Posterior vena cava (tissue), 2 donors: ENCODE measurements at regions not wholly inside any gene's neighbourhood (a gene's known extent, or its start where the extent isn't known, plus 50 kb on each side); places are given as distances from the start of the nearest gene placed in this dataset.
"Not testable (repeated sequence)": the region's sequence is repeated elsewhere in the genome, so short reads cannot be mapped to it uniquely, and the experiment has no call there.

Source experiments
- DNase-seq: peaks from one replicate; pipeline ENCODE4 v3.0.0-alpha.2; 2020; ENCODE audit warnings: low spot score
- intact Hi-C, 2 donors: fragments of 100-400 bp; cut with DNase I; formaldehyde crosslinking; loops; one replicate each; pipeline versions ENCODE4 v1.14.1 to v1.14.2; 2022 to 2023
- donor health status: DM: yes; HTN: yes; CAD: no.
- donor health status: DM: yes; HTN: yes; CAD: no.

- DNase-seq = no peak
- intact Hi-C loops = no loop called here
Observed at GRCh38 chr1:208450958-208451357, 206.8 kb upstream of the PLXNA2 start.

DNA sequence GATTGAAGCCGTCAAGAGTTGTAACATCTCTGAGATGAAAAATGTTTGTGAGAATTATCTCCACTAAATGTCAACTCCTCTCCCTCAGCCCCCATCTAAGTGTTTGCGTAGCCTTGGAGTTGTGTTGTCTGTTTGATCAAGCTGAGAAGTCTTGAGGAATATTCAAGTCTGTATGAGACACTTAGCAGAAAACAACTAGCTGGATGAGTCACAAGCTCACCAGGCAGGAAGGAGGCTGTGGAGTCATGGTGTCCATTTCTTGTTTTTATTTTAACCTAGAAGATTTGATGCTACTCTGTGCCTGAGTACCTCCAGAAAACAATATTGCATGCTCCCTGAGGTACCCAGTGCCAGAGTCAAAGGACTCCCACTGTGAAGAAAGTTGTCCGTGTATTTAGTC, 211.6 kb upstream of the PLXNA2 start:
- intact Hi-C loops = no loop called here
- no peak for DNase-seq

DNA sequence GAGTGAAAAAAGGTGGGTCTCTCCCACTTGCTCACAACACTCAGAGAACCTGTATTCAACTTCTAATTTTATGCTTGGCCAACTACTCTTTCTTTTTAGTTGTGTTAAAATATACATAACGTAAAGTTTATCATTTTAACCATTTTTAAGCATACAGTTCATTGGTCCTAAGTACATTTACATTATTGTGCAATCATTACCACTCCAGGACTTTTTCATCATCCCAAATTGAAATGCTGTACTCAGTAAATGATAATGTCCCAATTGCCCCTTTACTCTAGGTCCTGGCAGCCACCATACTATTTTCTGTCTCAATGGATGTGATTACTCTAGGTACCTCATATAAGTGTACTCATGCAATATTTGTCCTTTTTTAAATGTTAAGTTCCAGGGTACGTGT, 212.3 kb upstream of the PLXNA2 start:
- no peak for DNase-seq
- intact Hi-C loops = no loop called here

GRCh38 chr1:208460823-208461222, 216.6 kb upstream of the PLXNA2 start:
- no peak for DNase-seq
- intact Hi-C loops = no loop called here

- no peak for DNase-seq
- intact Hi-C loops = no loop called here
Observed at GRCh38 chr1:208461680-208462079, 217.5 kb upstream of the PLXNA2 start.

DNA sequence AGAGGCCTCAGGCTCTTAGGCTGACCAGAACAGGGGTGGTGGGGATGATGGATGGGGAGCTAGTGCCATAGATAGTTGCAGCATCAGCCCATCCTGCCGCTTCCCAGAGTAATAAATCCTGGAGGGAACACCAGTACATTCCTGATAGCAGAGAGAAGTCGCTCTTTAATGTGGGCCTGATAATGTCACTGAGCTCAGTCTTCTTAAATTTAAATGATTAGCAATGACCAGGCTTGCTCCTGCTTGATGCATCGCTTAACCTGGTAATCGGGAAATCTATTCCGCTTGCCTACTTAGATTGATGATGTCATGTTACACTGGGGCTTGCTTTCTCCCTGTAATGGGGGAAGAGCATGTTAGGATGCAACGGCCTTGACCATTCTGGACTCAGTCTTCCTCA, 218.6 kb upstream of the PLXNA2 start:
- intact Hi-C loops = no loop called here
- DNase-seq = no peak

DNA sequence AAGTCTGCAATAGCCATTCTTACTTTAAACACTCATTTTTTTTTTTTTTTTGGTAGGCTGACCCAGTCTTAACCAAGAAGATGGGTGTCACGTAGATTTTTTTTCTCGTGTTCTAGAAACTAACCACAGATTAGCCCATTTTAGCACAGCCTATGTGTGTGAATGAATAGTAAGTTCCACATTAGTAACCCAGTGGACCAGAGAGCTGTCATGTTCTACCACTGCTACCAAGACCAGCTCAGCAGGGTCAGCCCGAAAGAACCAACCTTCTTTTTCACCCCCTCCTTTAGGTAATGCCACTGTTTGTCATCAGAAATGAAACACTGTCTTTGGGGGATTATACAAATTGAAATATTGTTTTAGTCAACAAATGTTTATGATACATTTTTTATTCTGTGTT, 221.1 kb upstream of the PLXNA2 start:
- intact Hi-C loops = no loop called here
- DNase-seq = no peak

DNA sequence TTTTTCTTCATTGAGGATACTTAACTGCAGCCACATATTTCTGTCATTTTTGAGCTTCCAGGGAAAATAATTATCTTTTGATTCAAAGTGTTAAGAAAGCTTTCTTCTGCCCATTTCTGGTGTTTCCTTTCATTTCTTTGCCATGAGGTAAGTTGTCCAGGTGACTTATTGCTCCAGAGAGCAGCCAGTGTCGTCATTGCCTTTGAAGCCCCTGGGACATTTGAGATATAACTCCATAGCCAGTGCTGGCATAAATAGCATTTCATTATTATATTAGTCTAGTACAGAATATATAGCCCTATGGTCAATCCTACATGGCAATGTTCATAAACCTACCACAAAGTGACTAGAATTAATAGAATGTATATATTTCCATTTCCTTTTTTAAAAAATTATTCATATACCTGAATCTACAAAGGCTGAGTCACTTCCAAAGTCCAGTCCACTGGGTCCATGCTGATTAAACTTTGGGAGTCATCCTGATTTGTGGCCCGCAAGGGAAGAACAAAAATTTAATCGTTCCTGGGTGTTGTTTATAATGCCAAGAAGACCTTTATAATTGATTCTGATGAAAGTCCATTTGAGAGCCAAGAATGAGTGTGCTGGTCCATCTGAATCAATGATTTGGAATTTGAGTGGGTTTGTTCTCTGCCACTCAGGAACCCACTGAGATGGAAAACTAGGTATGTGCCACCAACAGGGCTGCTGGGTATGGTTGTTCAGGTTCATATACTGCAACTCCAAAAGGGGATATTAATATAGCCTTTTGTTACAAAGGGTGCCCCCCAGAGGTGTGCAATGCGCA, 221.8 kb upstream of the PLXNA2 start:
- intact Hi-C loops = no loop called here
- DNase-seq = no peak

DNA sequence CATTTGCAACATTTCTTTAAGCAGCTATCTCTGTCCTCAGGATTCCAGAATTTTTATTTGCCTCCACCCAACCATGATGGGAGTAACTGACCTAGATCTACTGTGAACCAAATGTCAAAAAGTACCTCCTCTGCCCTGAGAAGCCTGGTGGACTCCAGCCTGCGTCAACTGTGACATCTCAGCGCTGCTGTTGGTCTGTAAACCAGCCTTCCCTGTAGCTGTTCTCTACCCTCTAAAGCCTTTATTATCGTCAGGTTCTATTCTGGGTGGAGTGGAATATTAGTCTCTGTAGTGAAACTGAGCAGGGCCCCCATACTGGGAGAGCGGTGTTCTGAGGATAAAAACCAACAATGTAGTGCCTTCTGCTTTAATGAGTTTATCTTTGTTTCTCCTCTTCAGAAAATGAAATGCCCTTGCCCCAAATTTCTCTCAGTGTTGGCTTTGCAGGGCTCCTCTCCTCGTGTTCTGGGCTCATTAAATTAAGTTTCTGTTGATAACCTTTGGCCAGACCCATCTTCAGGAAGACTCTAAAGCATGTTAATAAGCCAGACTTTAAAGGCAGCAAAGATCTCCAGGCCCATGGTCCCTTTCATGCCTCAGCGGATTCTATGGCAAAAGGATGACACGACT, 223.1 kb upstream of the PLXNA2 start:
- no peak for DNase-seq
- intact Hi-C loops = no loop called here

GRCh38 chr1:208475449-208475848, 231.3 kb upstream of the PLXNA2 start:
- no peak for DNase-seq
- intact Hi-C loops = no loop called here

GRCh38 chr1:208475951-208476845, 232.0 kb upstream of the PLXNA2 start:
- intact Hi-C loops = no loop called here
- DNase-seq = no peak

GRCh38 chr1:208476846-208477170, 232.6 kb upstream of the PLXNA2 start:
- intact Hi-C loops = no loop called here
- DNase-seq = no peak

DNA sequence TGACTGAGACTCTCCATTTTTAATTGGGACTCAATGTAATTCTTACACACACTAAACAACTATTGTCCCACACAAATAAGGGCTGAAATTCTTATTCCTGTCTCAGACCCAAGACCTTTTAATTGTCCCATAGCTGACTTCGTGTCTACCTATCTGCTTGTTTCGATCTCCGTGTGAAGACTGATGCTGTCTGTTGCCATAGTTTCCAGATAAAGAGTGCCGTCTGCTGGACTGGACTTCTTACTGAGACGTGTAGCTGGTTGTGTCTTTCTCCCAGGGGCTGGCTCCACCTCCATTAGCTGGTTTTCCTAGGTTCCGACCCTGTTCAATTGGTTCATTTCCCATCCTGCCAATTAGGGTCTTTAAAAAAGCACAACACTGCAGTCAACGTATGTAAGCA, 235.3 kb upstream of the PLXNA2 start:
- DNase-seq = no peak
- intact Hi-C loops = no loop called here

DNA sequence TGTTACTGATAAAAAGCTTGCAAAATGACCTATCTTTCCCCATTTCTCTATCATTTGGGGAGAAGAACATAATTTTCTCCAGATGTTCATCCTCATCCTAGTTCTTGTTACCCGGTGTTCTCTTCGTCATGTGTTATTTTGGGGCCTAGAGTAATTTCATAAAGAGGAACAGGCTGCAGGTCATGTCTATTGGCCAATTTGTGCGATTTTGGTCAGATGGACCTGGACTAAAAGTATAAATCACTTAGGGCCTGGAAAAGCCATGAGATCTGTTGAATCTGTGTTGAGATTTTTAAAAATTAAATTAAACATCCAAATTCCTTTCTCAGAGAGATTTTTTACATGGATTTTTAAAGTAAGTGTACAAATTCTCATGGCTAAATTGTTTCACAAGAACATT, 241.3 kb upstream of the PLXNA2 start:
- no peak for DNase-seq
- intact Hi-C loops = no loop called here

DNA sequence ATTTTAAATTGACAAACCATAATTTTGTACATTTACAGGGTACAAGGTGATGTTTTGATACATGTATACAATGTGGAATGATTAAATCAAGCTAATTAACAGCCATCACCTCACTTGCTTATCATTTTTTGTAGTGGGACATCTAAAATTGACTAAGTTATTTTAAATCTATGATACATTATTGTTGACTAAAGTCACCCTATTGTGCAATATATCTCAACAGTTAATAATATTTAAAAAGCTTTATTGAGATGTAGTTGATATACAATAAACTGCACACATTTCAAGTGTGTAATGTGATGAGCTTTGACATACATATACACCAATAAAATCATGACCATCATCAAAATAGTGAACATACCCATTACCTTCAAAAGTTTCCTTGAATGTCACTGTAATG, 242.5 kb upstream of the PLXNA2 start:
- no peak for DNase-seq
- intact Hi-C loops = no loop called here

DNA sequence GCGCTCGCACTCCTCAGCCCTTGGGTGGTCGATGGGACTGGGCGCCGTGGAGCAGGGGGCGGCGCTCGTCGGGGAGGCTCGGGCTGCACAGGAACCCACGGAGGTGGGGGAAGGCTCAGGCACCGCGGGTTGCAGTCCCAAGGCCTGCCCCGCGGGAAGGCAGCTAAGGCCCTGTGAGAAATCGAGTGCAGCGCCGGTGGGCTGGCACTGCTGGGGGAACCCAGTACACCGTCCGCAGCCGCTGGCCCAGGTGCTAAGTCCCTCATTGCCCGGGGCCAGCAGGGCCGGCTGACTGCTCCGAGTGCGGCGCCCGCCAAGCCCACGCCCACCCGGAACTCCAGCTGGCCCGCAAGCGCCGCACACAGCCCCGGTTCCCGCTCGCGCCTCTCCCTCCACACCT, 244.2 kb upstream of the PLXNA2 start:
- DNase-seq, intact Hi-C loops: not testable (repeated sequence)

DNA sequence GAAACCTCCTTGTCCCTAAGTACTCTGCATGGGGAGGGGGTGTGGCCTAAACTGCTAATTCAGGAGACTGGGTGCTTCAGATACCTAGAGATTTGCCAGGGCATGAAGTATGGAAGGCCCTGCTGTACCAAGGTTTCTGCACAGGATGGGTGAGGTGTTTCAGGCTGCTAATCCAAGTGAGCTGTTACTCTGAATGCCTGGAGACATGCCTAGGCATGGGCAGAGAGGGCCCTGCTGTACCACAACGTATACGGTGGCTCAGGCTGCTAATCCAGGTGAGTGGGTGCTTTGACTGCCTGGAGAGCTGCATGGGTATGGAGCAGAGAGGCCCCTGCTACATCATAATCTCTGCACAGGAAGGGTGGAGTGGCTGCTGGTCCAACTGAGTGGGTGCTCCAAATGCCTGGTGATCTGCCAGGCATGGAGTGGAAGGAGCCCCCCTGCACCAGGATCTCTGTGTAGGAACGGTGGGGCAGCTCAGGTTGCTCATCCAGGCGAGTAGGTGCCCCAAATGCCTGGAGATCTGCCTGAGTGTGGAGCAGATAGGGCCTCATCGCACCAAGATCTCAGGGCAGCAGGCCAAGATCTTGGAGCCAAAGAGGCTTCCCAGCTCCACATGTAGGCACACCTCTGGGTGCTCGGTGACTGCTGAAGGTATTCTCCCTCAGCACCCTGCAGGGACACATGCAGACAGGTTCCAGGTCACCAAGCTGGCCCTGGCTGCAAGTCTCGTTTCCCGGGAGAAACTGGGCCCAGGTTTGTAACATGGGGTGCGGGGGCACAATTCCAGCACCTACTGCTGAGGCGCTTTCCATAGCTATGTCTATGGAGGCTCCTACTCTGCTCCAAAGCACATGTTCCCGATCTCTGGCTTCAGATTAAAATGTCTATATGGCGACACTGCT, 252.5 kb upstream of the PLXNA2 start:
- DNase-seq = no peak
- intact Hi-C loops = no loop called here

DNA sequence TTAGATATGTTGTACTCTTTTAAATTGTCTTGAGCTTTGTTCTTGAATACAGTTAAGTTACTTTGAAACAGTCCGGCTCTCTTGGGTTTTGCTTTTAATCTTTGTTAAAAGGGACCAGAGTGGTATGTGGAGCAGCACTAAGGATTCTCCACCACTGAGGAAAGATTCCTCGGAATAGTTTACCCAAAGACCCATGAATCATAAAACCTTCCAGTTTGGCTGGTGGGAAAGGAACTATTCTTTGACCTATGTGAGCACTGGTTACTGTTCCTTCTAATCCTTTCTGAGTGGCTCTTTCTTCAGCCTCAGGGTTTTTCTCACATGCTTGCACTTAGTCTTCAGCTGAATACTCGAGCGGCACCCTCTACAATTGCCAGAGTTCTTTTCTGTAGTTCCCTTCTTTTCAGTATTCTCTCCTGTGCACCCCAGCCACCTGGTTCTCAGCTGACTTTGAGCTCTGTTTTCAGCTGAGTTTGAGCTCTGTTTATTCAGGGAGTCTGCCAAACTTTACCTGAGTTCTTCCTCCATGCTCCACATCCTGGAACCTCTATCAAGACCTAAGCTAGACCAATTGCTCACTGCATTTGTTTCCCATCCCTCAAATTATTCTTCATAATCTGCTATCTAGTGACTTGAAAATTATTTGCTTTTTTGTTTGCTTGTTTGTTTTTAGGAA, 253.8 kb upstream of the PLXNA2 start:
- no peak for DNase-seq
- intact Hi-C loops = no loop called here

DNA sequence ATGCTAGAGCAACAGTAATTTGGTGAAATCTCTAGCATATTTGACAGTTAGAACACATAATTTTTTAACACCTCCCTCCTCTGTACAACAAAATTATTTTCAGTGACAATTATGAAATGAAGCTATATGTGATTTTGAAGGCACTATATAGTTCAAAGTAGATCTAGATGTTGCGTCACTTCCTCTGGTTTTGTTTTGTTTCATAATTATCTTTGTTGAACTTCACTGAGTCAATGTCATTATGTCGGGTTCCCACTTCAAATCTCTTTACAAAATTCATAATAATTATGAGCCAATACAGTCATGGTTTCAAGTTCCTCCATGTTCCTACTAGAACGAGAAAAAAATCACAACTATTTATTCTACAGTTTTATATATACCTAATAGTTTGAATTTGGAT, 254.8 kb upstream of the PLXNA2 start:
- intact Hi-C loops = no loop called here

More for the DNA sequence above, 254.8 kb upstream of the PLXNA2 start:
- no peak for DNase-seq
